Spinal cord (tissue), 1 donor: ENCODE measurements at regions not wholly inside any gene's neighbourhood (a gene's known extent, or its start where the extent isn't known, plus 50 kb on each side); places are given as distances from the start of the nearest gene placed in this dataset. TPM values are rescaled to one million over a fixed set of nuclear protein-coding genes. Genes with fewer than 3 reads are reported as not detected.

Source experiments
- small RNA-seq: library from RNA; depleted of rRNA; stranded (forward); fragments of <200 nt; gene quantifications from one replicate; pipeline ENCODE3, GENCODE V24; 2014; ENCODE audit warnings: low replicate concordance

Small RNA genes lying in the stretch of these regions (small RNA-seq; reads per million reads assigned to genes)
- gene RNU1-51P, result not detected
- not detected for gene RNU7-192P
